ENCODE measurements at regions not wholly inside any gene's neighbourhood (a gene's known extent, or its start where the extent isn't known, plus 50 kb on each side); places are given as distances from the start of the nearest gene placed in this dataset.
A peak's percentile ranks its signal among the peaks of the same experiment; 100 is the strongest.
"Not testable (repeated sequence)": the region's sequence is repeated elsewhere in the genome, so short reads cannot be mapped to it uniquely, and the experiment has no call there.

DNA sequence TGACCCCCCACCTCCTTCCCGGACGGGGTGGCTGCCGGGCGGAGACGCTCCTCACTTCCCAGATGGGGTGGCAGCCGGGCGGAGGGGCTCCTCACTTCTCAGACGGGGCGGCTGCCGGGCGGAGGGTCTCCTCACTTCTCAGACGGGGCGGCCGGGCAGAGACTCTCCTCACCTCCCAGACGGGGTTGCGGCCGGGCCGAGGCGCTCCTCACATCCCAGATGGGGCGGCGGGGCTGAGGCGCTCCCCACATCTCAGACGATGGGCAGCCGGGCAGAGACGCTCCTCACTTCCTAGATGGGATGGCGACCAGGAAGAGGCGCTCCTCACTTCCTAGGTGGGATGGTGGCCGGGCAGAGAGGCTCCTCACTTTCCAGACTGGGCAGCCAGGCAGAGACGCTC lies 112.1 kb upstream of the GOT2 start:
- H3K4me1 ChIP-seq (ENCODE audit: control insufficient read depth, insufficient read depth, low read length); POLR2A ChIA-PET; BruUV-seq (replicated peaks); H3K9me3 ChIP-seq (ENCODE audit: control insufficient read depth, insufficient read depth, low read depth, low read length); in situ Hi-C loops (cut with HindIII; ENCODE audit: low pct_unique_long_range_greater_than_20kb, low sequenced_read_pairs); H3K36me3 ChIP-seq (ENCODE audit: control insufficient read depth, insufficient read depth, low read length); H3K27me3 ChIP-seq (ENCODE audit: control insufficient read depth, insufficient read depth, low read length); CTCF ChIA-PET; DNase-seq (ENCODE audit: low read depth, low spot score); ATAC-seq; H3K27ac ChIP-seq (ENCODE audit: low read length); intact Hi-C loops (cut with micrococcal nuclease; ENCODE audit: unreplicated experiment); H3K4me3 ChIP-seq (ENCODE audit: low read depth in 2 of 2, low read length in 2 of 2): not testable (repeated sequence)

DNA sequence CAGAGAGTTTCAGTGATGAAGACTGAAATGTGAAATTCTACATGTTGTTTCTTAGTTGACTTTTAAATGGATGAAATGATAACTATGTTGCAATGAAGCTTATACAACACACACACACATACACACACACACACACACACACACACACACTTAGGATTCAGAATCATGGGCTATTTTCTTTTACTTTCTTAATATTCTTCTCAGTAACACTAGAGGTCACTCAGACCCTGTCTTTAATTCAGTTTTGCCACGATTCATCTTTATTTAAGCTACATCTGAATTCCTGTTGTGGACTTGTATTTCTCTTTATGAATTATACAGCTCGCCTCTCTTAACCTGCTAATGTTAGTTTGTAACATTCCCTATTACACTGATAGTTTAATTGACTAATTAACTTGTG lies 109.6 kb upstream of the GOT2 start:
- BruUV-seq (replicated peaks) = no TSS peak
- in situ Hi-C loops (cut with HindIII; ENCODE audit: low pct_unique_long_range_greater_than_20kb, low sequenced_read_pairs) (no loop called here), intact Hi-C loops (cut with micrococcal nuclease; ENCODE audit: unreplicated experiment) (no loop called here)
- peak; percentile 4 for DNase-seq (ENCODE audit: low read depth, low spot score)
- ChIA-PET CTCF (interaction anchor here (0.7 kb wide), 2 partner anchors 35 to 1064 kb away, joined by 4 to 6 read pairs; no protein-coding TSS in a partner anchor), POLR2A (no interaction called here)
- ATAC-seq = no peak
- Histone ChIP-seq H3K27me3 (ENCODE audit: control insufficient read depth, insufficient read depth, low read length) (no peaks in the 10 kb centered on the region), H3K27ac (ENCODE audit: low read length) (no peak overlapping the region), H3K4me3 (ENCODE audit: low read depth in 2 of 2, low read length in 2 of 2) (no peak overlapping the region), H3K36me3 (ENCODE audit: control insufficient read depth, insufficient read depth, low read length) (no peaks in the 10 kb centered on the region), H3K9me3 (ENCODE audit: control insufficient read depth, insufficient read depth, low read depth, low read length) (no peaks in the 10 kb centered on the region), H3K4me1 (ENCODE audit: control insufficient read depth, insufficient read depth, low read length) (no peaks in the 10 kb centered on the region)
- TF ChIP-seq, protein P1, sequence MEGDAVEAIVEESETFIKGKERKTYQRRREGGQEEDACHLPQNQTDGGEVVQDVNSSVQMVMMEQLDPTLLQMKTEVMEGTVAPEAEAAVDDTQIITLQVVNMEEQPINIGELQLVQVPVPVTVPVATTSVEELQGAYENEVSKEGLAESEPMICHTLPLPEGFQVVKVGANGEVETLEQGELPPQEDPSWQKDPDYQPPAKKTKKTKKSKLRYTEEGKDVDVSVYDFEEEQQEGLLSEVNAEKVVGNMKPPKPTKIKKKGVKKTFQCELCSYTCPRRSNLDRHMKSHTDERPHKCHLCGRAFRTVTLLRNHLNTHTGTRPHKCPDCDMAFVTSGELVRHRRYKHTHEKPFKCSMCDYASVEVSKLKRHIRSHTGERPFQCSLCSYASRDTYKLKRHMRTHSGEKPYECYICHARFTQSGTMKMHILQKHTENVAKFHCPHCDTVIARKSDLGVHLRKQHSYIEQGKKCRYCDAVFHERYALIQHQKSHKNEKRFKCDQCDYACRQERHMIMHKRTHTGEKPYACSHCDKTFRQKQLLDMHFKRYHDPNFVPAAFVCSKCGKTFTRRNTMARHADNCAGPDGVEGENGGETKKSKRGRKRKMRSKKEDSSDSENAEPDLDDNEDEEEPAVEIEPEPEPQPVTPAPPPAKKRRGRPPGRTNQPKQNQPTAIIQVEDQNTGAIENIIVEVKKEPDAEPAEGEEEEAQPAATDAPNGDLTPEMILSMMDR (IDR thresholded peaks at IDR 0.05) = peak; percentile 22; the same call in 1 of the 2 replicates
- no peak for TF ChIP-seq SIN3A (IDR thresholded peaks at IDR 0.05; ENCODE audit: borderline replicate concordance, insufficient read depth, low read depth, low read length)

DNA sequence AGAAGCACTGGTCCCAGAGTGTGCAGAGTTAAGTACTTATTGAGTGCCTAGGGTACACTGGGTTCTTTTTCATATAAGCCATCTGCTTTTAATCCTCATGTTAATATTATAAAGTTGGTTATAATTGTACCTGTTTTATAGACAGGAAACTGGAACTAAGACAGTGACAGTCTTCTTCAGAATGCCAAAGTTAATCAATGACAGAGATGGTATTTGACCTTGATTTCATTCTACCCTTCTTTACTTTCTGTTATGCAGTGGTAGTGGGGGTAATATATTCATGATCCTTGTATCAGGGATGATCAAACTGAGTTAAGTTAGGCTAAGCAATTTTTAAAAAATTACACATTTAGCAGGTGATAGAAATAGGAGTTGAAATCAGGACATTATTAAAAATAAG lies 108.6 kb upstream of the GOT2 start:
- CTCF ChIA-PET = no interaction called here
- Histone ChIP-seq H3K4me1 (ENCODE audit: control insufficient read depth, insufficient read depth, low read length) (no peaks in the 10 kb centered on the region), H3K36me3 (ENCODE audit: control insufficient read depth, insufficient read depth, low read length) (no peaks in the 10 kb centered on the region), H3K27me3 (ENCODE audit: control insufficient read depth, insufficient read depth, low read length) (no peaks in the 10 kb centered on the region), H3K27ac (ENCODE audit: low read length) (no peak overlapping the region), H3K4me3 (ENCODE audit: low read depth in 2 of 2, low read length in 2 of 2) (no peak overlapping the region), H3K9me3 (ENCODE audit: control insufficient read depth, insufficient read depth, low read depth, low read length) (no peaks in the 10 kb centered on the region)
- ATAC-seq (no peak), DNase-seq (ENCODE audit: low read depth, low spot score) (no peak)
- no TSS peak for BruUV-seq (replicated peaks)
- in situ Hi-C loops (cut with HindIII; ENCODE audit: low pct_unique_long_range_greater_than_20kb, low sequenced_read_pairs) (no loop called here), intact Hi-C loops (cut with micrococcal nuclease; ENCODE audit: unreplicated experiment) (no loop called here)
- TF ChIP-seq, protein P2, sequence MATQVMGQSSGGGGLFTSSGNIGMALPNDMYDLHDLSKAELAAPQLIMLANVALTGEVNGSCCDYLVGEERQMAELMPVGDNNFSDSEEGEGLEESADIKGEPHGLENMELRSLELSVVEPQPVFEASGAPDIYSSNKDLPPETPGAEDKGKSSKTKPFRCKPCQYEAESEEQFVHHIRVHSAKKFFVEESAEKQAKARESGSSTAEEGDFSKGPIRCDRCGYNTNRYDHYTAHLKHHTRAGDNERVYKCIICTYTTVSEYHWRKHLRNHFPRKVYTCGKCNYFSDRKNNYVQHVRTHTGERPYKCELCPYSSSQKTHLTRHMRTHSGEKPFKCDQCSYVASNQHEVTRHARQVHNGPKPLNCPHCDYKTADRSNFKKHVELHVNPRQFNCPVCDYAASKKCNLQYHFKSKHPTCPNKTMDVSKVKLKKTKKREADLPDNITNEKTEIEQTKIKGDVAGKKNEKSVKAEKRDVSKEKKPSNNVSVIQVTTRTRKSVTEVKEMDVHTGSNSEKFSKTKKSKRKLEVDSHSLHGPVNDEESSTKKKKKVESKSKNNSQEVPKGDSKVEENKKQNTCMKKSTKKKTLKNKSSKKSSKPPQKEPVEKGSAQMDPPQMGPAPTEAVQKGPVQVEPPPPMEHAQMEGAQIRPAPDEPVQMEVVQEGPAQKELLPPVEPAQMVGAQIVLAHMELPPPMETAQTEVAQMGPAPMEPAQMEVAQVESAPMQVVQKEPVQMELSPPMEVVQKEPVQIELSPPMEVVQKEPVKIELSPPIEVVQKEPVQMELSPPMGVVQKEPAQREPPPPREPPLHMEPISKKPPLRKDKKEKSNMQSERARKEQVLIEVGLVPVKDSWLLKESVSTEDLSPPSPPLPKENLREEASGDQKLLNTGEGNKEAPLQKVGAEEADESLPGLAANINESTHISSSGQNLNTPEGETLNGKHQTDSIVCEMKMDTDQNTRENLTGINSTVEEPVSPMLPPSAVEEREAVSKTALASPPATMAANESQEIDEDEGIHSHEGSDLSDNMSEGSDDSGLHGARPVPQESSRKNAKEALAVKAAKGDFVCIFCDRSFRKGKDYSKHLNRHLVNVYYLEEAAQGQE (IDR thresholded peaks at IDR 0.05; ENCODE audit: insufficient read depth in 1 of 2, low read depth in 2 of 2, low read length in 1 of 2) = no peak
- TF ChIP-seq SIN3A (IDR thresholded peaks at IDR 0.05; ENCODE audit: borderline replicate concordance, insufficient read depth, low read depth, low read length) = no peak
- no peak for TF ChIP-seq TCF7L2 (IDR thresholded peaks at IDR 0.05; ENCODE audit: low read depth, low read length)
- TF ChIP-seq POLR2AphosphoS5 (IDR thresholded peaks at IDR 0.05; ENCODE audit: low read depth, low read length) = no peak
- TF ChIP-seq, protein P1 (IDR thresholded peaks at IDR 0.05) = no peak
- POLR2A ChIA-PET = no interaction called here

All from Panc1 (cell line).